SU-DHL-6 (cell line): ENCODE measurements at regions not wholly inside any gene's neighbourhood (a gene's known extent, or its start where the extent isn't known, plus 50 kb on each side); places are given as distances from the start of the nearest gene placed in this dataset.

Experiments
- H2AFZ ChIP-seq: fragments of 200-600 bp; sonication (generic); 2 replicates; pipeline ENCODE4 v1.6.1; 2014; ENCODE audit warnings: low read depth, mild to moderate bottlenecking, moderate library complexity, mixed read lengths, antibody characterized with exemption, low read length; ENCODE audit not compliant: severe bottlenecking
- H3F3A ChIP-seq: fragments of 200-600 bp; shearing (Covaris generic); 2 replicates; pipeline ENCODE4 v1.6.0; 2016; ENCODE audit warnings: antibody characterized with exemption, mild to moderate bottlenecking; ENCODE audit not compliant: insufficient read depth
- H3K27ac ChIP-seq: fragments of 200-600 bp; sonication (generic); 2 replicates; pipeline ENCODE4 v1.5.1; 2016; ENCODE audit warnings: low read depth, mild to moderate bottlenecking, low read length, moderate library complexity, mixed read lengths
- H3K27me3 ChIP-seq: fragments of 200-600 bp; sonication (generic), shearing (Covaris generic); 2 replicates; pipeline ENCODE4 v1.6.0; 2014; ENCODE audit warnings: mild to moderate bottlenecking, low read length
- H3K36me3 ChIP-seq: fragments of 200-600 bp; sonication (generic); 2 replicates; pipeline ENCODE4 v1.6.1; 2014; ENCODE audit warnings: mild to moderate bottlenecking, low read length, mixed read lengths
- H3K4me2 ChIP-seq: fragments of 300-600, 200-600 bp; shearing (Covaris generic), sonication (generic); 2 replicates; pipeline ENCODE4 v1.6.0; 2014; ENCODE audit warnings: low read length, low read depth, mild to moderate bottlenecking; ENCODE audit not compliant: poor library complexity, severe bottlenecking
- H3K4me3 ChIP-seq: fragments of 200-600 bp; sonication (generic); 2 replicates; pipeline ENCODE4 v1.5.1; 2014; ENCODE audit warnings: antibody characterized with exemption, low read length, mild to moderate bottlenecking, mixed read lengths; ENCODE audit not compliant: insufficient read depth, poor library complexity, severe bottlenecking
- H3K79me2 ChIP-seq: fragments of 200-600 bp; sonication (generic); 2 replicates; pipeline ENCODE4 v1.6.1; 2014; ENCODE audit warnings: mild to moderate bottlenecking, low read length, moderate library complexity; ENCODE audit not compliant: insufficient read depth
- H3K9ac ChIP-seq: fragments of 200-600 bp; sonication (generic); 2 replicates; pipeline ENCODE4 v1.7.0; 2014; ENCODE audit warnings: mild to moderate bottlenecking, low read length
- H3K9me2 ChIP-seq: fragments of 200-600 bp; sonication (generic); replicated peaks from 2 replicates; pipeline ENCODE4 v1.6.1; 2014; ENCODE audit warnings: low read length; ENCODE audit not compliant: insufficient read depth
- H3K9me3 ChIP-seq: fragments of 200-600 bp; sonication (generic); 2 replicates; pipeline ENCODE4 v1.6.1; 2014; ENCODE audit warnings: low read length, mixed read lengths; ENCODE audit not compliant: insufficient read depth
- H4K20me1 ChIP-seq: fragments of 200-600 bp; sonication (generic); 2 replicates; pipeline ENCODE4 v1.6.1; 2014; ENCODE audit warnings: low read depth, mild to moderate bottlenecking, antibody characterized with exemption, low read length, moderate library complexity, mixed read lengths
- EZH2phosphoT487 ChIP-seq: fragments of 200-600 bp; sonication (generic), shearing (Covaris generic); conservative IDR thresholded peaks from 2 replicates; pipeline ENCODE4 v1.6.1; 2018; ENCODE audit warnings: mild to moderate bottlenecking, antibody characterized with exemption, low read length, moderate library complexity, mixed read lengths
- TF ChIP-seq, protein P1 (sequence below): fragments of 200-600 bp; sonication (generic); IDR thresholded peaks from one replicate; pipeline ENCODE4 v1.5.1; 2017; ENCODE audit warnings: antibody characterized with exemption, mild to moderate bottlenecking, low read length, moderate library complexity; ENCODE audit not compliant: insufficient read depth, poor library complexity, severe bottlenecking

DNA sequence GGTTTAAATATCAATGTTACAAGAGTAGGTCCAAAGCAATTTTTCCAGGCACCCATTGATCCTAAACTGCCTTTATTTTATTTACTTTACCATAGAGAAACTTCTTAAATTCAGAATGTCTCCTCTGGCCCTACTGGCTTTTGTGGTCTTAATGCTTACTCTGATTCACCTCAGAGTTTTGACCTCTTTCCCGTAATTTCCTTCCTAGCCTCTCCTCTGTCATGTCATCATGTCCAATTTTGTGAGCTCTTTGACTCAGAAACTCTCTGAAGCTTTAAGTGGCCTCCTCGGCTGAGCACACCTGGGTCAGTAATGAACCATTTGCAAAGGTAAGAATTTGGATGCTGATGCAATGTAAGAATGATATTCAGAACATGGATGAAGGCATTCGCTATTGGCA is 303.8 kb upstream of the CDH18 start:
- H2AFZ ChIP-seq, result peak overlapping the region; percentile 88
- no peaks in the 10 kb centered on the region for H3K79me2 ChIP-seq
- no peak overlapping the region for H3K4me2 ChIP-seq
- no peak overlapping the region for H3K9ac ChIP-seq
- no peaks in the 10 kb centered on the region for H3K36me3 ChIP-seq
- H3K27me3 ChIP-seq, result no peaks in the 10 kb centered on the region
- no peak overlapping the region for H3K4me3 ChIP-seq
- H4K20me1 ChIP-seq, result no peaks in the 10 kb centered on the region
- H3K9me3 ChIP-seq, result no peaks in the 10 kb centered on the region
- TF ChIP-seq, protein P1, sequence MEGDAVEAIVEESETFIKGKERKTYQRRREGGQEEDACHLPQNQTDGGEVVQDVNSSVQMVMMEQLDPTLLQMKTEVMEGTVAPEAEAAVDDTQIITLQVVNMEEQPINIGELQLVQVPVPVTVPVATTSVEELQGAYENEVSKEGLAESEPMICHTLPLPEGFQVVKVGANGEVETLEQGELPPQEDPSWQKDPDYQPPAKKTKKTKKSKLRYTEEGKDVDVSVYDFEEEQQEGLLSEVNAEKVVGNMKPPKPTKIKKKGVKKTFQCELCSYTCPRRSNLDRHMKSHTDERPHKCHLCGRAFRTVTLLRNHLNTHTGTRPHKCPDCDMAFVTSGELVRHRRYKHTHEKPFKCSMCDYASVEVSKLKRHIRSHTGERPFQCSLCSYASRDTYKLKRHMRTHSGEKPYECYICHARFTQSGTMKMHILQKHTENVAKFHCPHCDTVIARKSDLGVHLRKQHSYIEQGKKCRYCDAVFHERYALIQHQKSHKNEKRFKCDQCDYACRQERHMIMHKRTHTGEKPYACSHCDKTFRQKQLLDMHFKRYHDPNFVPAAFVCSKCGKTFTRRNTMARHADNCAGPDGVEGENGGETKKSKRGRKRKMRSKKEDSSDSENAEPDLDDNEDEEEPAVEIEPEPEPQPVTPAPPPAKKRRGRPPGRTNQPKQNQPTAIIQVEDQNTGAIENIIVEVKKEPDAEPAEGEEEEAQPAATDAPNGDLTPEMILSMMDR, result no peak
- TF ChIP-seq EZH2phosphoT487, result no peak
- no peaks in the 10 kb centered on the region for H3F3A ChIP-seq
- no peaks in the 10 kb centered on the region for H3K9me2 ChIP-seq
- no peak overlapping the region for H3K27ac ChIP-seq

DNA sequence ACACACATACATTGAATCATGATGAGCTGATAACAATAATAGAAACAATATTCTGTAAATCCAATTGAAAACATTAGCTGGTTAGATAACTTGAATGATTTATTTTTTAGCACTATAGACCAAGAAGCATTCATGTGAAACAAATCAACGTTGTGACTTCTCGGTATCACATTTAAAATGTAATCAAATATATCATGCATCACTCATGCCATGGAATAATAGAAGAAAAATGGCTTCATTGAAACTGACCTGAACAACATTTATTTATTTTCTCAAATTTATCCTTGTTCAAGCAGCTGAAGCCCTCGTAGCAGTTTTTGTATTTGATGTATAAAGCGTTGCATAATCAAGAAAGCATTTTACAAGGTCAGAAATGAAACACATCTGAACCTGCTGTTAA is 299.6 kb upstream of the CDH18 start:
- Histone ChIP-seq H3K27ac (no peak overlapping the region), H4K20me1 (no peaks in the 10 kb centered on the region), H3F3A (no peaks in the 10 kb centered on the region), H3K79me2 (no peaks in the 10 kb centered on the region), H3K36me3 (no peaks in the 10 kb centered on the region), H3K4me3 (no peak overlapping the region), H3K27me3 (no peaks in the 10 kb centered on the region), H3K4me2 (peak overlapping the region; percentile 24), H3K9ac (no peak overlapping the region), H3K9me2 (no peaks in the 10 kb centered on the region), H3K9me3 (no peaks in the 10 kb centered on the region), H2AFZ (peak overlapping the region; percentile 29)
- TF ChIP-seq EZH2phosphoT487, result no peak
- TF ChIP-seq, protein P1, result no peak

DNA sequence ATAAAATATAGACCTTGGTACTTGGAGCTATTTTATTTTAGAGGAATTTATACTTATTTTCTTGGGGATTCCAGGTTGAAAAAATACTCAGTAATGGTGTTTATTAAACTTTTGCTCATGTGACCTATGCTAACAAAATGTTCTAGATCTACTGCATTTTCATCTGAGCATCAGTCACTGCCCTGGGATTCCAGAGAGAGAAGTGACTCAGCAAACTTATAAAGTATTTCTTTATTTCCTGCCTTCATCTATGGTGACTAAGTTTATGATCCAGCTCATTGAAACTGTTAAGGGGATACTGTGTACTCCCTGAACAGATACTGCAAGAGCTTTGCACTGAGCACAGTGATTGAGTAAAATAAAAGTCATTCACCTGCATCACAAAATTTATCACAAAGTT is 298.5 kb upstream of the CDH18 start:
- Histone ChIP-seq H3K27me3 (no peaks in the 10 kb centered on the region), H3K27ac (no peak overlapping the region), H3K9ac (no peak overlapping the region), H2AFZ (no peak overlapping the region), H3K4me2 (no peak overlapping the region), H3K36me3 (no peaks in the 10 kb centered on the region), H3K79me2 (no peaks in the 10 kb centered on the region), H3F3A (no peaks in the 10 kb centered on the region), H4K20me1 (no peaks in the 10 kb centered on the region), H3K4me3 (no peak overlapping the region), H3K9me3 (no peaks in the 10 kb centered on the region), H3K9me2 (no peaks in the 10 kb centered on the region)
- no peak for TF ChIP-seq EZH2phosphoT487
- TF ChIP-seq, protein P1, result no peak

DNA sequence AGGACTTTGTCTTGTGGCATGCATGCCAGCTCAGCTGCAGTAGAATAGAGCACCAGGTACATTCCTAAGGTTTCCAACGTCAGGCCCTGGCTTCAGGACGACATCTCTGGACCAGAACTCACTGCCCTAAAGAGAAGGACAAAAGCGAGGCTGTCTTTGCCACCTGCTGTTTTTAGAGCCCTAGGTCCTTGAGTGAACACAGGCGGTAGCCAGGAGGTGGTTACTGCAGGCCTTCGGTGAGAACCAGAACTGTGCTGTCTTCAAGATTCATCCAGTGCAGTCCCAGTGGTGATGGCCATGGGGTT is 288.9 kb upstream of the CDH18 start:
- H3K4me2 ChIP-seq, result no peak overlapping the region
- H2AFZ ChIP-seq, result no peak overlapping the region
- no peaks in the 10 kb centered on the region for H3F3A ChIP-seq
- H3K4me3 ChIP-seq, result no peak overlapping the region
- no peaks in the 10 kb centered on the region for H3K36me3 ChIP-seq
- H3K9me2 ChIP-seq, result no peaks in the 10 kb centered on the region
- no peak overlapping the region for H3K27ac ChIP-seq
- no peak overlapping the region for H3K9ac ChIP-seq
- no peaks in the 10 kb centered on the region for H4K20me1 ChIP-seq
- TF ChIP-seq EZH2phosphoT487, result no peak
- TF ChIP-seq, protein P1, result no peak
- H3K79me2 ChIP-seq, result no peaks in the 10 kb centered on the region
- no peaks in the 10 kb centered on the region for H3K27me3 ChIP-seq
- peaks cover 11% of the 10 kb centered on the region; the same call in 1 of the 2 replicates for H3K9me3 ChIP-seq
